ENCODE measurements at regions not wholly inside any gene's neighbourhood (a gene's known extent, or its start where the extent isn't known, plus 50 kb on each side); places are given as distances from the start of the nearest gene placed in this dataset.

GRCh38 chr16:86828202-86828601 lies 249.9 kb downstream of the FOXL1 start:
- DNase-seq (ENCODE audit: low read depth) = no peak
- H3K4me3 ChIP-seq (ENCODE audit: low read depth, low read length) = no peak overlapping the region
- TF ChIP-seq CTCF (IDR thresholded peaks at IDR 0.05; ENCODE audit: insufficient read depth, low read depth, low read length, missing control alignments) = no peak

- no peak for TF ChIP-seq CTCF (IDR thresholded peaks at IDR 0.05; ENCODE audit: insufficient read depth, low read depth, low read length, missing control alignments)
- H3K4me3 ChIP-seq (ENCODE audit: low read depth, low read length) = no peak overlapping the region
- no peak for DNase-seq (ENCODE audit: low read depth)
Observed at GRCh38 chr16:86828653-86829052, 250.3 kb downstream of the FOXL1 start.

GRCh38 chr16:86831366-86831765 lies 253.0 kb downstream of the FOXL1 start:
- no peak overlapping the region for H3K4me3 ChIP-seq (ENCODE audit: low read depth, low read length)
- DNase-seq (ENCODE audit: low read depth) = no peak
- no peak for TF ChIP-seq CTCF (IDR thresholded peaks at IDR 0.05; ENCODE audit: insufficient read depth, low read depth, low read length, missing control alignments)

GRCh38 chr16:86833136-86833535 lies 254.8 kb downstream of the FOXL1 start:
- no peak for DNase-seq (ENCODE audit: low read depth)
- TF ChIP-seq CTCF (IDR thresholded peaks at IDR 0.05; ENCODE audit: insufficient read depth, low read depth, low read length, missing control alignments) = no peak
- no peak overlapping the region for H3K4me3 ChIP-seq (ENCODE audit: low read depth, low read length)

DNA sequence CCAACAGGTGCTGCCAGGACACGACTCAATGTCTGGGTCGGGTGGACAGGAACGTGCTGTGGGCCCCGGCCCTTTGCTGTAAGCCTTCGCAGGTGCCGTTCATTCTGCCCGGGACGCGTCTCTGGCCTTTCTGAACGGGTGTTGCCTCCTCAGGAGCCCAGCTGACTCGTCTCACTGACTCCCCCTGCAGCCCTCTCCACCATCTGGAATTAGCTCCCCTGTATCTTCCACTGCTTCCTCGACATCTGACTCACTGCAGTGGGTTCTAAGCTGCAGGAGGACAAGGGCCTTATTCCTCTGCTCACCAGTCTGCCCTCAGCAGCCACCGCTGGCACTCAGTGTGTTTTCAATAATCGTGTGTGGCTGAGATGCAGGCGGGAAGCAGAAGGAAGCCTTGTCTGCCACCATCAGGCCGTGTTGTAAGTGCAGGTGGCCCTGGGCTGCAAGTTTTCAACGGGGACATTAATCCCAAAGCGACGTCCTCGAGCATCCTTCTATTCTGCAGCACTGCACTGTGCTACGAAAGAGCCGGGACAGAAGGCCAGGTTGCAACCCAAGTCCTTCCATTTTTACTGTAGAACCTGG lies 256.2 kb downstream of the FOXL1 start:
- H3K4me3 ChIP-seq (ENCODE audit: low read depth, low read length) = no peak overlapping the region
- TF ChIP-seq CTCF (IDR thresholded peaks at IDR 0.05; ENCODE audit: insufficient read depth, low read depth, low read length, missing control alignments) = no peak
- DNase-seq (ENCODE audit: low read depth) = no peak

DNA sequence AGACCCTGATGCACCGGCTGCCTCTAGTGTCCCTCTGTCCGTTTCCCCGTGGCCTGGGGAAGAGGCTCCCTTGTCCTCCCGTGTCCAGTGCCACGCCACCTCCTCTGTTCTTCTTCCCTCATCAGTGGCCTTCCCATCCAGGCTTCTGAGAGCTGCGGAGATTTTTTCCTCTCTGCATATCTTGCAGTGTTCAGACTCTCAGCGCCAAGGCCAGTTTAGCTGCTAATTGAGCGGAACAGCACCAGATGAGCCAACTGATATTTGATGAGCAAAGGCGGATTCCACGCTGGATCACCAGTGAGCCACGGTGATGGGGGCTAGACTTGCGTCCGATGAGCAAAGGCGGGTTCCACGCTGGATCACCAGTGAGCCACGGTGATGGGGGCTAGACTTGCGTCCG lies 257.6 kb downstream of the FOXL1 start:
- TF ChIP-seq CTCF (IDR thresholded peaks at IDR 0.05; ENCODE audit: insufficient read depth, low read depth, low read length, missing control alignments) = no peak
- DNase-seq (ENCODE audit: low read depth) = no peak
- no peak overlapping the region for H3K4me3 ChIP-seq (ENCODE audit: low read depth, low read length)

- no peak overlapping the region for H3K4me3 ChIP-seq (ENCODE audit: low read depth, low read length)
- TF ChIP-seq CTCF (IDR thresholded peaks at IDR 0.05; ENCODE audit: insufficient read depth, low read depth, low read length, missing control alignments) = no peak
- no peak for DNase-seq (ENCODE audit: low read depth)
Observed at GRCh38 chr16:86836503-86837129, 258.3 kb downstream of the FOXL1 start.

Data from GM12865 (cell line).